WTC11 (cell line): ENCODE measurements at regions not wholly inside any gene's neighbourhood (a gene's known extent, or its start where the extent isn't known, plus 50 kb on each side); places are given as distances from the start of the nearest gene placed in this dataset.

Experiments
- ATAC-seq: fragments of 200-7000 bp; cut with Tn5 transposase; 2 replicates; pipeline ENCODE4 v1.10.0; 2021; ENCODE audit warnings: mild to moderate bottlenecking, moderate library complexity
- CTCF ChIA-PET: fragments of 300-600 bp; sonication (Branson Sonifier 250); formaldehyde crosslinking; loops from one replicate; lab custom pipeline; 2021; ENCODE audit warnings: antibody characterized with exemption; lab: Charles Lee
- POLR2A ChIA-PET: fragments of 350-600 bp; sonication (Branson Sonifier 250); formaldehyde crosslinking; loops from one replicate; lab custom pipeline; 2021; ENCODE audit warnings: antibody characterized with exemption; lab: Charles Lee
- DNase-seq: peaks from one replicate; pipeline ENCODE4 v3.0.0; 2021; ENCODE audit warnings: low spot score
- H3K27ac Mint-ChIP-seq: 2 replicates; pipeline ENCODE4 v1.8.0; 2021; ENCODE audit warnings: mixed read lengths
- H3K27me3 Mint-ChIP-seq: 2 replicates; pipeline ENCODE4 v1.8.0; 2021; ENCODE audit warnings: low read depth, mild to moderate bottlenecking, moderate library complexity, mixed read lengths
- H3K36me3 Mint-ChIP-seq: 2 replicates; pipeline ENCODE4 v1.8.0; 2021; ENCODE audit warnings: mixed read lengths
- H3K4me1 Mint-ChIP-seq: 2 replicates; pipeline ENCODE4 v1.8.0; 2022; ENCODE audit warnings: mixed read lengths
- H3K4me3 Mint-ChIP-seq: 2 replicates; pipeline ENCODE4 v1.8.0; 2021; ENCODE audit warnings: mild to moderate bottlenecking, moderate library complexity, mixed read lengths
- H3K9me3 Mint-ChIP-seq: 2 replicates; pipeline ENCODE4 v1.8.0; 2021; ENCODE audit warnings: mixed read lengths
- CDX4 ChIP-seq: fragments of 250-450 bp; sonication (Bioruptor Pico); IDR thresholded peaks from 2 replicates; pipeline ENCODE4 v1.9.0; 2021; ENCODE audit warnings: moderate library complexity, mild to moderate bottlenecking, inconsistent platforms, borderline replicate concordance
- CREM ChIP-seq: sonication (generic); formaldehyde crosslinking; IDR thresholded peaks from 2 replicates; pipeline ENCODE4 v1.8.1; 2022; ENCODE audit warnings: mild to moderate bottlenecking, missing genetic modification reagents, moderate library complexity
- CTCF ChIP-seq: fragments of 200-600 bp; IDR thresholded peaks from 2 replicates; pipeline ENCODE4 v1.8.0; 2022; ENCODE audit warnings: antibody characterized with exemption
- ETV6 ChIP-seq: sonication (generic); formaldehyde crosslinking; IDR thresholded peaks from 2 replicates; pipeline ENCODE4 v1.8.1; 2022; ENCODE audit warnings: mild to moderate bottlenecking, missing genetic modification reagents
- FOXP1 ChIP-seq: sonication (generic); formaldehyde crosslinking; IDR thresholded peaks from 2 replicates; pipeline ENCODE4 v1.8.0; 2022; ENCODE audit warnings: missing genetic modification reagents, mild to moderate bottlenecking, moderate library complexity, borderline replicate concordance
- JAZF1 ChIP-seq: fragments of 250-450 bp; sonication (Bioruptor Pico); IDR thresholded peaks from 2 replicates; pipeline ENCODE4 v1.9.0; 2021; ENCODE audit warnings: moderate library complexity, mild to moderate bottlenecking, inconsistent platforms
- JUN ChIP-seq: sonication (generic); formaldehyde crosslinking; IDR thresholded peaks from 2 replicates; pipeline ENCODE4 v1.8.0; 2023; ENCODE audit warnings: mild to moderate bottlenecking, missing genetic modification reagents
- KAT7 ChIP-seq: sonication (generic); formaldehyde crosslinking; IDR thresholded peaks from 2 replicates; pipeline ENCODE4 v1.8.1; 2023; ENCODE audit warnings: missing genetic modification reagents, mild to moderate bottlenecking, borderline replicate concordance
- MXD4 ChIP-seq: fragments of 250-450 bp; sonication (Bioruptor Pico); IDR thresholded peaks from 2 replicates; pipeline ENCODE4 v1.8.0; 2021; ENCODE audit warnings: mild to moderate bottlenecking, moderate library complexity, borderline replicate concordance
- NFYB ChIP-seq: sonication (generic); formaldehyde crosslinking; conservative IDR thresholded peaks from 2 replicates; pipeline ENCODE4 v1.8.0; 2022; ENCODE audit warnings: low read depth, missing genetic modification reagents
- NR3C1 ChIP-seq: sonication (generic); formaldehyde crosslinking; conservative IDR thresholded peaks from 2 replicates; pipeline ENCODE4 v1.8.1; 2023; ENCODE audit warnings: low read depth, mild to moderate bottlenecking, missing genetic modification reagents
- SOX15 ChIP-seq: fragments of 250-450 bp; sonication (Bioruptor Pico); IDR thresholded peaks from 2 replicates; pipeline ENCODE4 v1.9.0; 2021; ENCODE audit warnings: mild to moderate bottlenecking
- ZNF121 ChIP-seq: sonication (generic); formaldehyde crosslinking; IDR thresholded peaks from 2 replicates; pipeline ENCODE4 v1.8.0; 2023; ENCODE audit warnings: missing genetic modification reagents
- ZNF138 ChIP-seq: sonication (generic); formaldehyde crosslinking; conservative IDR thresholded peaks from 2 replicates; pipeline ENCODE4 v1.8.1; 2022; ENCODE audit warnings: mild to moderate bottlenecking, moderate library complexity, missing genetic modification reagents
- ZNF219 ChIP-seq: sonication (generic); formaldehyde crosslinking; IDR thresholded peaks from 2 replicates; pipeline ENCODE4 v1.8.0; 2023; ENCODE audit warnings: missing genetic modification reagents, mild to moderate bottlenecking, borderline replicate concordance
- ZNF232 ChIP-seq: sonication (generic); formaldehyde crosslinking; IDR thresholded peaks from 2 replicates; pipeline ENCODE4 v1.8.0; 2022; ENCODE audit warnings: mild to moderate bottlenecking, missing genetic modification reagents
- ZNF263 ChIP-seq: sonication (generic); formaldehyde crosslinking; IDR thresholded peaks from 2 replicates; pipeline ENCODE4 v1.8.1; 2022; ENCODE audit warnings: low read depth, mild to moderate bottlenecking, moderate library complexity, missing genetic modification reagents
- ZNF317 ChIP-seq: sonication (generic); formaldehyde crosslinking; IDR thresholded peaks from 2 replicates; pipeline ENCODE4 v1.8.1; 2023; ENCODE audit warnings: low read depth, mild to moderate bottlenecking, moderate library complexity, missing genetic modification reagents, borderline replicate concordance
- TF ChIP-seq, protein P1 (sequence below): sonication (generic); formaldehyde crosslinking; IDR thresholded peaks from 2 replicates; pipeline ENCODE4 v1.8.0; 2022; ENCODE audit warnings: mild to moderate bottlenecking, missing genetic modification reagents
- TF ChIP-seq, protein P2 (sequence below): fragments of 250-450 bp; sonication (Bioruptor Pico); IDR thresholded peaks from 2 replicates; pipeline ENCODE4 v1.9.0; 2021; ENCODE audit warnings: mild to moderate bottlenecking

GRCh38 chr18:38045845-38046244 lies 480.2 kb upstream of the CELF4 start:
- ATAC-seq = no peak
- H3K4me1 Mint-ChIP-seq = no peaks in the 10 kb centered on the region

GRCh38 chr18:38042211-38042890 lies 476.8 kb upstream of the CELF4 start:
- Mint-ChIP-seq H3K27ac (peak overlapping the region; percentile 17; the same call in 1 of the 2 replicates), H3K36me3 (no peaks in the 10 kb centered on the region), H3K4me3 (no peak overlapping the region), H3K9me3 (no peaks in the 10 kb centered on the region), H3K27me3 (no peaks in the 10 kb centered on the region; the same call in 1 of the 2 replicates), H3K4me1 (peaks cover 7% of the 10 kb centered on the region; the same call in 1 of the 2 replicates)
- CTCF ChIA-PET = no interaction called here
- ATAC-seq (no peak), DNase-seq (no peak)
- TF ChIP-seq, protein P1, sequence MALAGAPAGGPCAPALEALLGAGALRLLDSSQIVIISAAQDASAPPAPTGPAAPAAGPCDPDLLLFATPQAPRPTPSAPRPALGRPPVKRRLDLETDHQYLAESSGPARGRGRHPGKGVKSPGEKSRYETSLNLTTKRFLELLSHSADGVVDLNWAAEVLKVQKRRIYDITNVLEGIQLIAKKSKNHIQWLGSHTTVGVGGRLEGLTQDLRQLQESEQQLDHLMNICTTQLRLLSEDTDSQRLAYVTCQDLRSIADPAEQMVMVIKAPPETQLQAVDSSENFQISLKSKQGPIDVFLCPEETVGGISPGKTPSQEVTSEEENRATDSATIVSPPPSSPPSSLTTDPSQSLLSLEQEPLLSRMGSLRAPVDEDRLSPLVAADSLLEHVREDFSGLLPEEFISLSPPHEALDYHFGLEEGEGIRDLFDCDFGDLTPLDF (CRISPR knock-in tag) = no peak
- TF ChIP-seq ZNF232 (no peak), ZNF263 (no peak), MXD4 (CRISPR knock-in tag) (no peak), JAZF1 (CRISPR knock-in tag) (no peak)
- POLR2A ChIA-PET = no interaction called here

More at GRCh38 chr18:38045845-38046244, 480.2 kb upstream of the CELF4 start:
- ChIA-PET POLR2A (interaction anchor here (0.7 kb wide), 1 partner anchor 19 kb away, joined by 3 read pairs; no protein-coding TSS in a partner anchor), CTCF (no interaction called here)
- DNase-seq = no peak
- Mint-ChIP-seq H3K9me3 (no peaks in the 10 kb centered on the region), H3K4me3 (no peak overlapping the region), H3K27me3 (no peaks in the 10 kb centered on the region; the same call in 1 of the 2 replicates), H3K27ac (no peak overlapping the region), H3K36me3 (no peaks in the 10 kb centered on the region)
- TF ChIP-seq NFYB (CRISPR knock-in tag) = no peak
- TF ChIP-seq ZNF138 (CRISPR knock-in tag) = no peak
- TF ChIP-seq FOXP1 (CRISPR knock-in tag) = no peak
- TF ChIP-seq SOX15 (CRISPR knock-in tag) = no peak
- TF ChIP-seq JUN = no peak
- TF ChIP-seq CTCF = no peak
- TF ChIP-seq ZNF317 (CRISPR knock-in tag) = no peak
- no peak for TF ChIP-seq CDX4 (CRISPR knock-in tag)
- TF ChIP-seq, protein P2, sequence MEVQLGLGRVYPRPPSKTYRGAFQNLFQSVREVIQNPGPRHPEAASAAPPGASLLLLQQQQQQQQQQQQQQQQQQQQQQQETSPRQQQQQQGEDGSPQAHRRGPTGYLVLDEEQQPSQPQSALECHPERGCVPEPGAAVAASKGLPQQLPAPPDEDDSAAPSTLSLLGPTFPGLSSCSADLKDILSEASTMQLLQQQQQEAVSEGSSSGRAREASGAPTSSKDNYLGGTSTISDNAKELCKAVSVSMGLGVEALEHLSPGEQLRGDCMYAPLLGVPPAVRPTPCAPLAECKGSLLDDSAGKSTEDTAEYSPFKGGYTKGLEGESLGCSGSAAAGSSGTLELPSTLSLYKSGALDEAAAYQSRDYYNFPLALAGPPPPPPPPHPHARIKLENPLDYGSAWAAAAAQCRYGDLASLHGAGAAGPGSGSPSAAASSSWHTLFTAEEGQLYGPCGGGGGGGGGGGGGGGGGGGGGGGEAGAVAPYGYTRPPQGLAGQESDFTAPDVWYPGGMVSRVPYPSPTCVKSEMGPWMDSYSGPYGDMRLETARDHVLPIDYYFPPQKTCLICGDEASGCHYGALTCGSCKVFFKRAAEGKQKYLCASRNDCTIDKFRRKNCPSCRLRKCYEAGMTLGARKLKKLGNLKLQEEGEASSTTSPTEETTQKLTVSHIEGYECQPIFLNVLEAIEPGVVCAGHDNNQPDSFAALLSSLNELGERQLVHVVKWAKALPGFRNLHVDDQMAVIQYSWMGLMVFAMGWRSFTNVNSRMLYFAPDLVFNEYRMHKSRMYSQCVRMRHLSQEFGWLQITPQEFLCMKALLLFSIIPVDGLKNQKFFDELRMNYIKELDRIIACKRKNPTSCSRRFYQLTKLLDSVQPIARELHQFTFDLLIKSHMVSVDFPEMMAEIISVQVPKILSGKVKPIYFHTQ (CRISPR knock-in tag) = no peak
- TF ChIP-seq ZNF219 (CRISPR knock-in tag) = no peak
- TF ChIP-seq CREM (CRISPR knock-in tag) = no peak
- TF ChIP-seq ZNF121 (CRISPR knock-in tag) = no peak
- no peak for TF ChIP-seq ETV6 (CRISPR knock-in tag)
- no peak for TF ChIP-seq NR3C1 (CRISPR knock-in tag)
- TF ChIP-seq KAT7 (CRISPR knock-in tag) = no peak
